ENCODE measurements at regions not wholly inside any gene's neighbourhood (a gene's known extent, or its start where the extent isn't known, plus 50 kb on each side); places are given as distances from the start of the nearest gene placed in this dataset.

DNA sequence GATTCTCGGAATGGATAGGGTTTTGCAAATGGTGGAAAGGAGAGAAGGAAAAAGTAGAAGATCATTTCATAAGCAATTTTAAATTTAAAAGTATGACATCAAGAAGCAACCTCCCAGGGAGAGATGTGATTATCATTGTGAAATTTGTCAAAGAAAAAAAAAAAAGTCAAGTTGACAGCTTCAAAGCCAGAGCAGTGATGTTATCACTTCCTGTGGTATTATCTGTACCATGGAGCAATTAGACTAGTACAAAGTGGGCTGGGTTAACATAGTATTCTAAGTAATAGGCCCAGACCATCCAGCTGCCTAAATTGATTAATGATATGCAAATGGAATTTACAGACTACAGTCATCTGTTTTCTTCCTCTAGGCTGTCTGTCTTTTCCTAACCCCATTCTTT lies 84.0 kb upstream of the NPY start:
- TF ChIP-seq, protein P1, sequence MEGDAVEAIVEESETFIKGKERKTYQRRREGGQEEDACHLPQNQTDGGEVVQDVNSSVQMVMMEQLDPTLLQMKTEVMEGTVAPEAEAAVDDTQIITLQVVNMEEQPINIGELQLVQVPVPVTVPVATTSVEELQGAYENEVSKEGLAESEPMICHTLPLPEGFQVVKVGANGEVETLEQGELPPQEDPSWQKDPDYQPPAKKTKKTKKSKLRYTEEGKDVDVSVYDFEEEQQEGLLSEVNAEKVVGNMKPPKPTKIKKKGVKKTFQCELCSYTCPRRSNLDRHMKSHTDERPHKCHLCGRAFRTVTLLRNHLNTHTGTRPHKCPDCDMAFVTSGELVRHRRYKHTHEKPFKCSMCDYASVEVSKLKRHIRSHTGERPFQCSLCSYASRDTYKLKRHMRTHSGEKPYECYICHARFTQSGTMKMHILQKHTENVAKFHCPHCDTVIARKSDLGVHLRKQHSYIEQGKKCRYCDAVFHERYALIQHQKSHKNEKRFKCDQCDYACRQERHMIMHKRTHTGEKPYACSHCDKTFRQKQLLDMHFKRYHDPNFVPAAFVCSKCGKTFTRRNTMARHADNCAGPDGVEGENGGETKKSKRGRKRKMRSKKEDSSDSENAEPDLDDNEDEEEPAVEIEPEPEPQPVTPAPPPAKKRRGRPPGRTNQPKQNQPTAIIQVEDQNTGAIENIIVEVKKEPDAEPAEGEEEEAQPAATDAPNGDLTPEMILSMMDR (IDR thresholded peaks at IDR 0.05): no peak
- TF ChIP-seq POLR2AphosphoS5 (IDR thresholded peaks at IDR 0.05) (no peak), POLR2A (IDR thresholded peaks at IDR 0.05) (no peak), EP300 (IDR thresholded peaks at IDR 0.05) (no peak)
